ENCODE measurements at regions not wholly inside any gene's neighbourhood (a gene's known extent, or its start where the extent isn't known, plus 50 kb on each side); places are given as distances from the start of the nearest gene placed in this dataset.

GRCh38 chr16:51035711-51036110 lies 115.4 kb downstream of the SALL1 start:
- DNase-seq (ENCODE audit: low spot score) = no peak

- no peak for DNase-seq (ENCODE audit: low spot score)
These were observed 116.0 kb downstream of the SALL1 start for GRCh38 chr16:51035110-51035498.

DNA sequence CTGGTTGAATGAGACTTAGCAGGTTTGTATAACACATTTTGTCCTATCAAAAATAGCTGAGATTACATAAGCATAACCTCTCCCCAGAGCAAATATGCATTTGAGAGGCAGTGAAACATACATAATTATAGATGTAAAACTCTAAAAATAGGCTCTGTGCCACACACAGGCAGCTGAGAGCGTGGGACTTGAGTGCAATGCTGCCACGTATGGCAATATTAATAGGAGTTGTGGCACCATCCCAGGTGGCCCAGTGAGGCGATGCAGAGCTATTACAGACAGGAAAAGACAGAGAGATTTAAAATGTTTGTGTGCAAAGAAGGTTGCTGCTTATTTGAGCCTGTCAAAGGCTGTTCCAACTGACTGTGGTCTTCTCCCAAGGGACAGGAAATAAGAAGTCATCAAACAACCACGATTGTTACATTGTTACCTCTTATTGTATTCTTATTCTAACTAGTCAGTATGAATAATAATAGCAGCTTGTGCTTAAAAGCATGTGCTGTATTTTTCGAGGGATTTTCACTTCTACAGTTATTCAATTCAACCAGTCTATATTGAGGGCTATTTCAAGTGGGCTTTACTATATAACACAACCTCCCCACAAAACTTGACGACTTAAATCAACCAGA lies 116.5 kb downstream of the SALL1 start:
- DNase-seq (ENCODE audit: low spot score) = no peak

DNA sequence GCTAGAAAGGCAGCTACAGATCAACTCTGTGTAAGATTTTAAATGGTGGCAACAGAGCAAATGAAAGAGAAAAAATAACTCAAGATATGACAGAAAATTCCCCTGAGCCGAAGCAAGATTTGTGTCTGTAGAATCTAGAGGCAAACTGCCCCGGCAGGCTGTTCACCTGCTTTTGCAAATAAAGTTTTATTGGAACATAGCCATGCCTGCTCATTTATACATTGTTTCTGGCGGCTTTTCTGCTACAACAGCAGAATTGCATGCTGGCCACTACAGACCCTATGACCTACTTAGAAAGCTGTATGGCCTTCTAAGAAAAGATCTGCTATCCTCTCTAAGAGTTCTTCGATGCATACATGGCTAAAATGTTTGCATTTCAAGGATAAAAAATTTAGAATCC lies 119.5 kb downstream of the SALL1 start:
- no peak for DNase-seq (ENCODE audit: low spot score)

- DNase-seq (ENCODE audit: low spot score) = no peak
These were observed 120.6 kb downstream of the SALL1 start for GRCh38 chr16:51030516-51030915.

DNA sequence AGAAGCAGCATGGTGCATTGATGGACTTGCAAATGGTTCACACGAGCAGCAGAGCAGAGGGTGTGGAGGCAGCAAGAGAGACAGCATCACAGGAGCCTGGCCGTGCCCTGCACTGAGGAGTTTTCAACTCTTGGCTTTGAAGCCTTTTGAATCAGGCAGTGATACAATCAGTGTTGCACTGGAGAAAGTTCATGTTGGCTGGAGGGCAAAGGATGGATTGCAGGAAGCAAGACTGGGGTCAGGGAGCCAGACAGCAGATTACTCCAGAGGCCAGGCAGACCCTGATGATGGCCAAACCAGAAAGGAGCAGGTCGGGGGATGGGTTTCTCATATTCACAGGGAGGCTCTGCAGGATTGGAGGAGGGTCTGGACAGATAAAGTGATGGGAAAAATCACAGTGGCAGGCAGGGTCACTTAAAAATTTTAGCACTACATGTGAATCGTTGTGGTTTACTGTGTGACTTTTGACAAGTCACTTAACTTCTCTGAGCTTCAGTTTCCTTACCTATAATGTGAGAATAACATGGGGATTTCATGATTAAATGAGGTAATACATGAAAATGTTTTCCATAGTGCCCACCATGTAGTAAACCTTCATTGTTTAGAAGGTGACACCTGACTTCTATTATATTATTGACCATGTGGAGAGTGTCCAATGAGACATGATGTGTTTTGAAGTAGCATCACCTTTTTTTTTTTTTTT lies 125.3 kb downstream of the SALL1 start:
- no peak for DNase-seq (ENCODE audit: low spot score)

DNA sequence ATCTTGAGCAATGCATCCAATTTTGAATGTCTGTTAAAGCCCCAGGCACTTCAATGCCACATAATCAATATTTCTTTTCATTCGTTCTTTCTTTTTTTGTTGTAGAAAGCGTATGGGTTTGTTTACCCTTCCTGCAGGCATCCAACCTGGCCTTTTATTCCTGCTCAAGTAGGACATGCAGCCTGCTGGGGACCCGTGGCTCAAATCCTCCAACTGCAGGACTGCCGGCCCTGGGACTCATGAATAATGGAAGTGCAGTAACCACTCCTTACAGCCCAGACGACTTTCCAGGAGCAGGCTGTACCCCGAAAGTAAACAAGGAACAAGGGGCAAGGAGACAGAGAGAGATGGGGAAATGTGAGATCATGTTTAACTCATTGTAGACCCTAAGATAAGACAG lies 126.4 kb downstream of the SALL1 start:
- DNase-seq (ENCODE audit: low spot score) = no peak

- DNase-seq (ENCODE audit: low spot score) = no peak
These were observed 128.1 kb downstream of the SALL1 start for GRCh38 chr16:51022955-51023354.

DNA sequence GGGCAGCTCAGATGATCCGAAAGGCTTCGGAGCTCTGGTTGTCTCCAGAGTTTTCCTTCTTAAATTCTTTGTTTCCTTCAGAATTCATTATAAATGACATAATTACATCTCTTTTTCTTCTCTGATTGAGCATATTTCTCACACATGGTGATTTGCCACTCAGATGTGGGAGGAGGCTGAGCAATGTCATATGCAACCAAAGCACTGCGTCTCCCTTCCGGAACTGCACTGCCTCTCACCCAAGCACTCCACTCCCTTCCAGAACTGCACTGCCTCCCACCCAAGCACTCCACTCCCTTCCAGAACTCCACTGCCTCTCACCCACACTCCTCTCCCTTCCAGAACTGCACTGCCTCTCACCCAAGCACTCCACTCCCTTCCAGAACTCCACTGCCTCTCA lies 131.5 kb downstream of the SALL1 start:
- no peak for DNase-seq (ENCODE audit: low spot score)

- DNase-seq (ENCODE audit: low spot score) = no peak
These were observed 133.1 kb downstream of the SALL1 start for GRCh38 chr16:51017969-51018368.

GRCh38 chr16:51012396-51012795 lies 138.7 kb downstream of the SALL1 start:
- no peak for DNase-seq (ENCODE audit: low spot score)

DNA sequence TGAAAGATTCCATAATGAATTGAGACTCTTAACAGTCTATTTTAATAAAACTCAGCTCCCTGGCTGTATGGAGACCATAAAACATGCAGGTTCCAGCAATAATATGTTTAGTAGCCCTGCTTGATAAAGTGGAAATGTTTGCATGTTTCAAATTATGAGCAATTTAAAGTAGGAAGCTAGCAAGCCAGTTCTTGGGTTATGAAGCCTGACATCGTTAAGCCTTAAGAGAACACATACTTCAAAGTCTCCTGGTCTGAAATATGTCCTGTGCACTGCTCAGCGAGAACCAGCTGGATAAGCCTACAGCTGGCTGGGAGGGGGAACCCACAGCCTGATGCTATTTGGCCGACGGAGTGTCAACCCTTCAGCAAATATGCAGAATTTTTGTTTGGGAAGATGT lies 140.3 kb downstream of the SALL1 start:
- no peak for DNase-seq (ENCODE audit: low spot score)

DNA sequence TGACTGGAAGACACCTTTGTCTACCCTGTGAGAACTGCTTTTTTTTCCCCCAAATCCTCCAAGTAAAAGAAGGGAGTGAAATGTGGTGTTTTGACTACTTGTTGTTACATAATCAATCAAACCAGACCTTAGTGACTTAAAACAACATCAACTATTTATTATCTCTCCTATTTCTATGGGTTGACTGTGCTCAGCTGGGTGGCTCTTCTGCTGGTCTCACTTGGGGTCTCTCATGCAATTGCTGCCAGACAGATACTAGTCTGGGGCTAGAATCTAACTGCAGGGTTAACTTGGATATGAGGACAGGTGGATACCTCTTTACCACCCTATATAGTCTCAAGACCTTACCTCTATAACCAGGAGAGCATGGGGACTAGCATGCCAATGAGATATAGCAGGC lies 141.3 kb downstream of the SALL1 start:
- no peak for DNase-seq (ENCODE audit: low spot score)

GRCh38 chr16:51009359-51009758 lies 141.7 kb downstream of the SALL1 start:
- no peak for DNase-seq (ENCODE audit: low spot score)

GRCh38 chr16:51008607-51009006 lies 142.5 kb downstream of the SALL1 start:
- no peak for DNase-seq (ENCODE audit: low spot score)

DNA sequence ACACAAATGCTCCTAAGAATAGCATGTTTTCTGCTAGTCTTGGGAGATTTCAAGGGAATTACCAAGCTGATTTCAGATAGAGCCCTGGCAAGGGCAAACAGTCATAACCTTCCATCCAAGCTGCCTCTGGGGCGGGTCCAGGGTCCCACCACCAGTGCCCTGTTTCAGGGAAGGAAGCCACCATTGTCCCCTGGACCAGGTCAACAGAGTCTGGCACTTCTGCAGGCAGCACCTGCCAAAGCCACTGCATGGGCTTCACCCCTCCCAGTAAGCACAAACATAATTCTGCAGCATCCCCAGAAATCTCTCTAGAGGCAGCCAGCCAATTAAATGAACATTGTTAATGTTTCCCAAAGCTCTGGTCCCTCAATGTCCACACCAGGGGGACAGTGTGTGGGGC lies 143.0 kb downstream of the SALL1 start:
- DNase-seq (ENCODE audit: low spot score) = no peak

GRCh38 chr16:51003850-51004566 lies 147.1 kb downstream of the SALL1 start:
- no peak for DNase-seq (ENCODE audit: low spot score)

DNA sequence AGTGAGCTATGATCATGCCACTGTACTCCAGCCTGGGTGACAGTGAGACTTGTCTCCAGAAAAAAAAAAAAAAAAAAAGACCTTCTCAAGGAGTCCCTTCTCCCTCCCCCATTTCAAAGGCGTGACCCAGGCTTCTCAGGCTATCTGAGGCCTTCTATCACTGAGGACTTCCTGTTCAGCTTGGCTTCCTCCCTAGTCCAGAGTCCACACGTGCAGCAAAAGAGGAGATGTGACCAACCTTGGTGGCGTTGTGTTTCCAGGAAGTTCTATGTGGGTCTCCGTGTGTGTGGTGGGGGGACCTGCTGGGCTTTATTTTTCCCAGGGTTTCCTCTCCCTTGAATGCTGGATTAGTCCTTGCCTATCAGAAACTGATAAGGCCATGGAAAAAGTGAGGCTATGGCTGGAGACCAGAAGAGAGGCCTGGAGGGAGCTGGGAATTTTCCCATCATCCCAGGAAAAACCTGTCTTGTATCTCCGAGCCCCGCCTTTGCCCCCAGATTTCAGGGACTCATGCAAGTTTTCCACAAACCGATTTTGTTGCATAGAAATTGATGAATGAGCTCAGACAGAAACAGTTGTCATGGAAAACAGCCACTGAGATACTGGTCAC lies 148.1 kb downstream of the SALL1 start:
- no peak for DNase-seq (ENCODE audit: low spot score)

- no peak for DNase-seq (ENCODE audit: low spot score)
These were observed 151.9 kb downstream of the SALL1 start for GRCh38 chr16:50999181-50999580.

DNA sequence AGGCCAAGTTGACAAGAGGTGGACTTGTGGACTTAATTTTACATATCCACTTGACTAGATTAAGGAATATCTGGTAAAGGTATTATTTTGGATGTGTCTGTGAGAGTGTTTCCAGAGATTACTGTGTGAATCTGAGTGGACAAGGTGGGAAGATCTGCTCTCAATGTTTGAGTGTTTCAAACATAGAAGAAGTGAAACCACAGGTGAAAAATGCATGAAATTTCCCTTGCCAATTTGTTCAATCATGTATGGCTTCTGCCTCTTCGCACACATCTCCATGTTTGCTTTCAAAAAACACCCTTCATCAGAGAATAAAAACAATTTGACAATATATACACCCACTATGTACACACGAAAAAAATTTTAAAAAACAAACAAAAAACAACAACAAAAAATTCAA lies 152.7 kb downstream of the SALL1 start:
- no peak for DNase-seq (ENCODE audit: low spot score)

- DNase-seq (ENCODE audit: low spot score) = no peak
These were observed 153.4 kb downstream of the SALL1 start for GRCh38 chr16:50997679-50998078.

DNA sequence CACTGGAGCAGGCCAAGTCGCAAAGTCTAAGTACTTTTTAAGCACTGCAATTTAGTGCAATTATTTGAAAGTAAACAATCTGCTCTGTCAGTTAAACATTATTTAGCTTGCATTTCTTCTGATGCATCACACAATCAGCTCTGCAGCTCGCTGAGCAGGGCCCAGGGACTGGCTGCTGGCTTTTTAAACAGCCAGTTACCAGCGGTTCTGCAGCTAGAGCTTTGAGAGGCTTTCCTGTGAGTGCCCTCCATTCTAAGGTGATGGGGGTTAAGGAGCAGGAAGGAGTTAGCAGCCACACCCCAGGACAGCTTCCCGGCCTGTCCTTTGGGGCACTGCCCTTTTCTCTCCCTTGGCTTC lies 154.3 kb downstream of the SALL1 start:
- DNase-seq (ENCODE audit: low spot score) = no peak
